IPS-18a (cell line): ENCODE measurements at regions not wholly inside any gene's neighbourhood (a gene's known extent, or its start where the extent isn't known, plus 50 kb on each side); places are given as distances from the start of the nearest gene placed in this dataset.

Experiments
- H3K27ac ChIP-seq: one replicate; pipeline ENCODE4 v1.5.1; 2013; ENCODE audit warnings: low read length
- H3K27me3 ChIP-seq: one replicate; pipeline ENCODE4 v1.6.1; 2013; ENCODE audit warnings: mild to moderate bottlenecking, low read length; ENCODE audit not compliant: control insufficient read depth, insufficient read depth
- H3K36me3 ChIP-seq: one replicate; pipeline ENCODE4 v1.6.1; 2013; ENCODE audit warnings: low read depth, low read length; ENCODE audit not compliant: control insufficient read depth
- H3K4me1 ChIP-seq: one replicate; pipeline ENCODE4 v1.6.1; 2013; ENCODE audit warnings: low read depth, low read length; ENCODE audit not compliant: control insufficient read depth
- H3K4me3 ChIP-seq: one replicate; pipeline ENCODE4 v1.5.1; 2013; ENCODE audit warnings: low read length
- H3K9ac ChIP-seq: one replicate; pipeline ENCODE4 v1.6.1; 2013; ENCODE audit warnings: mild to moderate bottlenecking, low read length, moderate library complexity
- H3K9me3 ChIP-seq: one replicate; pipeline ENCODE4 v1.6.1; 2013; ENCODE audit warnings: low read depth, low read length; ENCODE audit not compliant: control insufficient read depth

- no peak overlapping the region for H3K9ac ChIP-seq
- peaks cover 9% of the 10 kb centered on the region for H3K4me1 ChIP-seq
- no peak overlapping the region for H3K4me3 ChIP-seq
- H3K27me3 ChIP-seq = no peaks in the 10 kb centered on the region
- H3K36me3 ChIP-seq = no peaks in the 10 kb centered on the region
- H3K9me3 ChIP-seq = no peaks in the 10 kb centered on the region
- no peak overlapping the region for H3K27ac ChIP-seq
Observed at GRCh38 chr21:20343186-20343585, 655.0 kb upstream of the NCAM2 start.

GRCh38 chr21:20351138-20351537 is 647.1 kb upstream of the NCAM2 start:
- Histone ChIP-seq H3K9me3 (no peaks in the 10 kb centered on the region), H3K4me1 (no peaks in the 10 kb centered on the region), H3K27ac (no peak overlapping the region), H3K4me3 (no peak overlapping the region), H3K9ac (no peak overlapping the region), H3K27me3 (no peaks in the 10 kb centered on the region), H3K36me3 (no peaks in the 10 kb centered on the region)

- Histone ChIP-seq H3K27me3 (no peaks in the 10 kb centered on the region), H3K9ac (no peak overlapping the region), H3K27ac (no peak overlapping the region), H3K4me3 (no peak overlapping the region), H3K4me1 (no peaks in the 10 kb centered on the region), H3K36me3 (no peaks in the 10 kb centered on the region), H3K9me3 (no peaks in the 10 kb centered on the region)
Observed at GRCh38 chr21:20353351-20353750, 644.9 kb upstream of the NCAM2 start.

GRCh38 chr21:20373031-20373430 is 625.2 kb upstream of the NCAM2 start:
- Histone ChIP-seq H3K27ac (no peak overlapping the region), H3K9ac (no peak overlapping the region), H3K36me3 (no peaks in the 10 kb centered on the region), H3K27me3 (no peaks in the 10 kb centered on the region), H3K4me3 (no peak overlapping the region), H3K4me1 (no peaks in the 10 kb centered on the region), H3K9me3 (no peaks in the 10 kb centered on the region)

- H3K36me3 ChIP-seq = no peaks in the 10 kb centered on the region
- H3K9me3 ChIP-seq = no peaks in the 10 kb centered on the region
- no peaks in the 10 kb centered on the region for H3K27me3 ChIP-seq
- H3K4me1 ChIP-seq = no peaks in the 10 kb centered on the region
- H3K4me3 ChIP-seq = no peak overlapping the region
- H3K9ac ChIP-seq = no peak overlapping the region
- no peak overlapping the region for H3K27ac ChIP-seq
Observed at GRCh38 chr21:20377250-20377649, 621.0 kb upstream of the NCAM2 start.

GRCh38 chr21:20388400-20388799 is 609.8 kb upstream of the NCAM2 start:
- H3K4me3 ChIP-seq = no peak overlapping the region
- H3K27ac ChIP-seq = no peak overlapping the region
- peaks cover 3% of the 10 kb centered on the region for H3K9me3 ChIP-seq
- H3K36me3 ChIP-seq = no peaks in the 10 kb centered on the region
- no peak overlapping the region for H3K9ac ChIP-seq
- no peaks in the 10 kb centered on the region for H3K4me1 ChIP-seq
- H3K27me3 ChIP-seq = no peaks in the 10 kb centered on the region

- H3K9me3 ChIP-seq = no peaks in the 10 kb centered on the region
- no peaks in the 10 kb centered on the region for H3K4me1 ChIP-seq
- no peaks in the 10 kb centered on the region for H3K36me3 ChIP-seq
- H3K27me3 ChIP-seq = no peaks in the 10 kb centered on the region
- no peak overlapping the region for H3K27ac ChIP-seq
- H3K4me3 ChIP-seq = no peak overlapping the region
- H3K9ac ChIP-seq = no peak overlapping the region
Observed at GRCh38 chr21:20396798-20397197, 601.4 kb upstream of the NCAM2 start.

GRCh38 chr21:20404915-20405314 is 593.3 kb upstream of the NCAM2 start:
- Histone ChIP-seq H3K36me3 (no peaks in the 10 kb centered on the region), H3K9ac (no peak overlapping the region), H3K27ac (no peak overlapping the region), H3K27me3 (no peaks in the 10 kb centered on the region), H3K9me3 (no peaks in the 10 kb centered on the region), H3K4me1 (no peaks in the 10 kb centered on the region), H3K4me3 (no peak overlapping the region)

- Histone ChIP-seq H3K27me3 (no peaks in the 10 kb centered on the region), H3K4me1 (no peaks in the 10 kb centered on the region), H3K9ac (no peak overlapping the region), H3K4me3 (no peak overlapping the region), H3K36me3 (no peaks in the 10 kb centered on the region), H3K27ac (no peak overlapping the region), H3K9me3 (no peaks in the 10 kb centered on the region)
Observed at GRCh38 chr21:20418353-20418752, 579.9 kb upstream of the NCAM2 start.

GRCh38 chr21:20419772-20420171 is 578.4 kb upstream of the NCAM2 start:
- Histone ChIP-seq H3K36me3 (no peaks in the 10 kb centered on the region), H3K4me3 (no peak overlapping the region), H3K27ac (no peak overlapping the region), H3K4me1 (no peaks in the 10 kb centered on the region), H3K9me3 (no peaks in the 10 kb centered on the region), H3K9ac (no peak overlapping the region), H3K27me3 (no peaks in the 10 kb centered on the region)

GRCh38 chr21:20424943-20425342 is 573.3 kb upstream of the NCAM2 start:
- H3K27me3 ChIP-seq = no peaks in the 10 kb centered on the region
- no peak overlapping the region for H3K9ac ChIP-seq
- H3K9me3 ChIP-seq = no peaks in the 10 kb centered on the region
- H3K36me3 ChIP-seq = no peaks in the 10 kb centered on the region
- no peaks in the 10 kb centered on the region for H3K4me1 ChIP-seq
- H3K4me3 ChIP-seq = no peak overlapping the region
- H3K27ac ChIP-seq = no peak overlapping the region

- Histone ChIP-seq H3K4me1 (no peaks in the 10 kb centered on the region), H3K9me3 (no peaks in the 10 kb centered on the region), H3K9ac (no peak overlapping the region), H3K27me3 (no peaks in the 10 kb centered on the region), H3K36me3 (no peaks in the 10 kb centered on the region), H3K27ac (no peak overlapping the region), H3K4me3 (no peak overlapping the region)
Observed at GRCh38 chr21:20425856-20426255, 572.4 kb upstream of the NCAM2 start.
